GM23248 (cell line): ENCODE measurements at regions not wholly inside any gene's neighbourhood (a gene's known extent, or its start where the extent isn't known, plus 50 kb on each side); places are given as distances from the start of the nearest gene placed in this dataset.

Experiments
- DNase-seq: peaks from one replicate; pipeline ENCODE4 v3.0.0-alpha.2; 2015
- H2AFZ ChIP-seq: fragments of 200-600 bp; sonication (generic); 2 replicates; pipeline ENCODE4 v1.6.1; 2016; ENCODE audit warnings: antibody characterized with exemption
- H3F3A ChIP-seq: fragments of 200-600 bp; sonication (generic); 2 replicates; pipeline ENCODE4 v1.6.1; 2016; ENCODE audit warnings: mild to moderate bottlenecking, antibody characterized with exemption, mixed run types; ENCODE audit not compliant: insufficient read depth
- H3K27ac ChIP-seq: fragments of 200-600 bp; sonication (generic); 2 replicates; pipeline ENCODE4 v1.5.1; 2016; ENCODE audit warnings: mild to moderate bottlenecking
- H3K27me3 ChIP-seq: fragments of 200-600 bp; sonication (generic); replicated peaks from 2 replicates; pipeline ENCODE4 v1.6.1; 2016; ENCODE audit warnings: mild to moderate bottlenecking; ENCODE audit not compliant: insufficient read depth
- H3K36me3 ChIP-seq: fragments of 200-600 bp; sonication (generic); 2 replicates; pipeline ENCODE4 v1.6.1; 2016; ENCODE audit warnings: low read depth, mild to moderate bottlenecking
- H3K4me1 ChIP-seq: fragments of 200-600 bp; sonication (generic); 2 replicates; pipeline ENCODE4 v1.6.1; 2016; ENCODE audit warnings: mild to moderate bottlenecking; ENCODE audit not compliant: insufficient read depth
- H3K4me2 ChIP-seq: fragments of 200-600 bp; sonication (generic); one replicate; pipeline ENCODE4 v1.6.1; 2016; ENCODE audit warnings: mild to moderate bottlenecking; ENCODE audit not compliant: unreplicated experiment
- H3K4me3 ChIP-seq: fragments of 200-600 bp; sonication (generic); 2 replicates; pipeline ENCODE4 v1.5.1; 2016; ENCODE audit warnings: mild to moderate bottlenecking
- H3K79me2 ChIP-seq: fragments of 200-600 bp; sonication (generic); 2 replicates; pipeline ENCODE4 v1.6.1; 2016; ENCODE audit warnings: mild to moderate bottlenecking; ENCODE audit not compliant: insufficient read depth
- H3K9ac ChIP-seq: fragments of 200-600 bp; sonication (generic); 2 replicates; pipeline ENCODE4 v1.6.1; 2016; ENCODE audit warnings: mild to moderate bottlenecking
- H3K9me2 ChIP-seq: fragments of 200-600 bp; sonication (generic); 2 replicates; pipeline ENCODE4 v1.6.1; 2016; ENCODE audit warnings: mixed run types, mild to moderate bottlenecking, moderate library complexity; ENCODE audit not compliant: insufficient read depth
- H3K9me3 ChIP-seq: fragments of 200-600 bp; sonication (generic); one replicate; pipeline ENCODE4 v1.6.1; 2017; ENCODE audit warnings: low read depth
- H4K20me1 ChIP-seq: fragments of 200-600 bp; sonication (generic); 2 replicates; pipeline ENCODE4 v1.6.0; 2016; ENCODE audit not compliant: insufficient read depth
- EZH2 ChIP-seq: fragments of 200-600 bp; sonication (generic); IDR thresholded peaks from 2 replicates; pipeline ENCODE4 v1.6.1; 2018; ENCODE audit warnings: antibody characterized with exemption, mild to moderate bottlenecking; ENCODE audit not compliant: insufficient read depth, poor library complexity, severe bottlenecking
- EZH2phosphoT487 ChIP-seq: fragments of 200-600 bp; sonication (generic); IDR thresholded peaks from 2 replicates; pipeline ENCODE4 v1.6.1; 2018; ENCODE audit warnings: antibody characterized with exemption, moderate library complexity, mild to moderate bottlenecking, low read depth; ENCODE audit not compliant: insufficient read depth
- WGBS, 2 experiments: methylation state at CpG; one replicate each; pipeline ENCODE4 v1.1.6; 2015 to 2017; ENCODE audit warnings: low lambda C conversion rate in 2 of 2, low coverage in 1 of 2; ENCODE audit errors: missing lambda C conversion rate in 2 of 2; 5-methylcytosine and 5-hydroxymethylcytosine counted together
- in situ Hi-C: fragments of 300-500 bp; cut with MboI; formaldehyde crosslinking; loops from 2 replicates; pipeline ENCODE4 v1.15.0; 2020

DNA sequence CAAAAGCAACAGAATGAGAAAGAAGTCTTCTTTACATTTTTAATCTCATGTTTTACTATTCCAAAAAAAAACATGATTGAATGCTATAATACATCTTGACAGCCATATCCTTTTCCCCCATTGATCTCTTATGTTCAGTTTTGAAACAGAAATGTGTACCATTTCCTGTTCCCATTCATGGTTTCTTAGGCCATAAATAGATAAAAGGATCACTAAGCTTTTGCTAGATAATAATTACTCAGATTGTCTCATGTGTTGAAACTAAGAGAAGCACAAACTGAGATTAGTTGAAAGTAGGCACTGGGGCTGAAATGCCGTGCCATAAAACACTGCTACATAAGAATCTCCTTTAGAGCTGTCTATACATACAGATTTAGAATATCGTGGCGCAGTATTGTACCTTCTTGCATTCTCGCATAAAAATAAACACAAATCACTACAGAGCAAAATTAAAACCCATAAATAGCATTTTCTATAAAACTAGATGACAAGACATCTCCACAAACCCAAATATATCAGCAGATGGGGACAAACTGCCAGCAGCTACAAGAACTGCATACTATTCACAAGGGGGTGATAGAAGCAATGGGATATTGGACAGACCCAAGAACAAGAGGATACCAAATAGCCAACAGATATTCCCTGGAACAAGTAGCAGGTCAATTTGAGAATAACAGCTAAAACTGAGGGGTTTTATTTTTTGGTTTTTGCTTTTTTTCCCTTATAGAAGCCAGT is 405.3 kb upstream of the PRMT6 start:
- no peak overlapping the region for H3K9ac ChIP-seq
- in situ Hi-C loops: no loop called here
- no peak for TF ChIP-seq EZH2phosphoT487
- no peak for TF ChIP-seq EZH2
- no peaks in the 10 kb centered on the region for H3K79me2 ChIP-seq
- no peak overlapping the region for H3K27ac ChIP-seq
- H3K9me3 ChIP-seq: no peaks in the 10 kb centered on the region
- no peaks in the 10 kb centered on the region for H4K20me1 ChIP-seq
- WGBS, 2 experiments: 37 to 39% methylated on average over 4 of the region's 4 CpGs
- no peaks in the 10 kb centered on the region for H3K36me3 ChIP-seq
- H2AFZ ChIP-seq: no peak overlapping the region
- H3K4me3 ChIP-seq: no peak overlapping the region
- no peak for DNase-seq
- no peaks in the 10 kb centered on the region for H3F3A ChIP-seq
- H3K4me2 ChIP-seq: no peak overlapping the region
- no peaks in the 10 kb centered on the region for H3K27me3 ChIP-seq
- H3K9me2 ChIP-seq: no peaks in the 10 kb centered on the region
- no peaks in the 10 kb centered on the region for H3K4me1 ChIP-seq

GRCh38 chr1:106659490-106660244 is 396.8 kb upstream of the PRMT6 start:
- no peaks in the 10 kb centered on the region for H3K79me2 ChIP-seq
- H3K27me3 ChIP-seq: no peaks in the 10 kb centered on the region
- H3K27ac ChIP-seq: no peak overlapping the region
- H3F3A ChIP-seq: no peaks in the 10 kb centered on the region
- H3K4me1 ChIP-seq: no peaks in the 10 kb centered on the region
- H3K4me3 ChIP-seq: no peak overlapping the region
- H3K4me2 ChIP-seq: no peak overlapping the region
- no peak overlapping the region for H3K9ac ChIP-seq
- H3K9me3 ChIP-seq: no peaks in the 10 kb centered on the region
- no peaks in the 10 kb centered on the region for H4K20me1 ChIP-seq
- H2AFZ ChIP-seq: no peak overlapping the region
- DNase-seq: no peak
- in situ Hi-C loops: no loop called here
- no peaks in the 10 kb centered on the region for H3K36me3 ChIP-seq
- TF ChIP-seq EZH2phosphoT487 (no peak), EZH2 (no peak)
- H3K9me2 ChIP-seq: no peaks in the 10 kb centered on the region
- 23 to 26% methylated on average over 6 of the region's 6 CpGs for WGBS, 2 experiments

DNA sequence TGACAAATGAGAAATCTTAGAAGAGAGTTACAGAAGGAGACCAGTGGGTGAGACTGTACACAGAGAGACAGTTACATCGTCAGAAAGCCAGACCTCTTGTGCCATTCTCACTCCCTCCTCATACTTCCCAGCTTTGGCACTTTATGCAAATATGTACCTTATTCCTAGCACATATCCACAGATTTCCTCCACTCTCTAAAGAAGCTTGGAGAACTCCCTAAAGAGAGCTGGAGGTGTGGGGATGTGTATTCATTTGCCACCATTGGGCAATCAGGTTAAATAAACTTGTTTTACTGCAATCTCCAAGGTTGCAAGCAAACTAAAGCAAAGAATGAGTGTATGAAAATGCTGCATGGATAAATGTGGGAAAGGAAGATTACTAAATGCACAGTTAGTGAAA is 380.9 kb upstream of the PRMT6 start:
- no peak overlapping the region for H3K27ac ChIP-seq
- H3K4me1 ChIP-seq: peaks cover 31% of the 10 kb centered on the region
- H3K79me2 ChIP-seq: no peaks in the 10 kb centered on the region
- no peak overlapping the region for H2AFZ ChIP-seq
- H4K20me1 ChIP-seq: no peaks in the 10 kb centered on the region
- H3K4me2 ChIP-seq: peak overlapping the region; percentile 22
- TF ChIP-seq EZH2phosphoT487 (no peak), EZH2 (no peak)
- H3K9ac ChIP-seq: no peak overlapping the region
- WGBS, 2 experiments: 50 to 59% methylated on average over 1 of the region's 1 CpG
- in situ Hi-C loops: no loop called here
- no peaks in the 10 kb centered on the region for H3K27me3 ChIP-seq
- no peaks in the 10 kb centered on the region for H3F3A ChIP-seq
- no peak overlapping the region for H3K4me3 ChIP-seq
- no peaks in the 10 kb centered on the region for H3K9me2 ChIP-seq
- DNase-seq: peak; percentile 17
- no peaks in the 10 kb centered on the region for H3K36me3 ChIP-seq
- H3K9me3 ChIP-seq: no peaks in the 10 kb centered on the region

DNA sequence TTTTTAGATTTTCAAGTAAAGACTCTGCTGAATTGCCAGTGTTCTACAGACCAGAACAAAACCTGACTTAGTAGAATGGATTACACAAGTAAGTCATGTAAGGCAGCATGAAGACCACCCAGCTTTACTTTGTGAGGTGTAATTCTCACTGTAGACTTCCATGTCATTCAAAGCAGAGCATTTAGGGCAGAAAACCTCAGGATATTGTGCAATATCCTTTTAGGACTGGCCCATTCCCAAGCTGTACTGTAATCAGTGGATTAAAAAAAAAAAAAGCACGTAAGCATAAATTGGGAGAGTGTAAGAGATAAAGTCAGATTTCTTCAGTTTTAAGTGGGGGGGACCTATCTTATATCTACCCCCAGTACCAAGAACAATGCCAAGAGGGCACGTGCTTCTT is 380.5 kb upstream of the PRMT6 start:
- TF ChIP-seq EZH2 (no peak), EZH2phosphoT487 (no peak)
- H4K20me1 ChIP-seq: no peaks in the 10 kb centered on the region
- DNase-seq: peak; percentile 61
- peaks cover 31% of the 10 kb centered on the region for H3K4me1 ChIP-seq
- H3K36me3 ChIP-seq: no peaks in the 10 kb centered on the region
- no peak overlapping the region for H3K27ac ChIP-seq
- H3K79me2 ChIP-seq: no peaks in the 10 kb centered on the region
- no peaks in the 10 kb centered on the region for H3K9me3 ChIP-seq
- no peak overlapping the region for H2AFZ ChIP-seq
- H3K9ac ChIP-seq: no peak overlapping the region
- in situ Hi-C loops: no loop called here
- no peaks in the 10 kb centered on the region for H3K27me3 ChIP-seq
- WGBS, 2 experiments: 17 to 25% methylated on average over 2 of the region's 2 CpGs
- peak overlapping the region; percentile 22 for H3K4me2 ChIP-seq
- no peaks in the 10 kb centered on the region for H3F3A ChIP-seq
- no peak overlapping the region for H3K4me3 ChIP-seq
- no peaks in the 10 kb centered on the region for H3K9me2 ChIP-seq
